GM12891 (cell line): ENCODE measurements at regions not wholly inside any gene's neighbourhood (a gene's known extent, or its start where the extent isn't known, plus 50 kb on each side); places are given as distances from the start of the nearest gene placed in this dataset.

ENCODE experiments used
- PAX5 ChIP-seq: IDR thresholded peaks from 2 replicates; pipeline ENCODE4 v1.6.1; 2011; ENCODE audit warnings: low read length, moderate library complexity, mild to moderate bottlenecking; ENCODE audit not compliant: insufficient read depth, severe bottlenecking
- POLR2A ChIP-seq: IDR thresholded peaks from 2 replicates; pipeline ENCODE4 v1.6.1; 2011; ENCODE audit warnings: low read depth, low read length, control low read depth
- POLR2AphosphoS5 ChIP-seq: IDR thresholded peaks from 2 replicates; pipeline ENCODE4 v1.6.1; 2011; ENCODE audit warnings: low read depth, low read length, control low read depth

GRCh38 chr2:60159519-60159918, 393.9 kb downstream of the BCL11A start:
- TF ChIP-seq POLR2A = no peak
- no peak for TF ChIP-seq POLR2AphosphoS5
- no peak for TF ChIP-seq PAX5
